ENCODE measurements at regions not wholly inside any gene's neighbourhood (a gene's known extent, or its start where the extent isn't known, plus 50 kb on each side); places are given as distances from the start of the nearest gene placed in this dataset.

DNA sequence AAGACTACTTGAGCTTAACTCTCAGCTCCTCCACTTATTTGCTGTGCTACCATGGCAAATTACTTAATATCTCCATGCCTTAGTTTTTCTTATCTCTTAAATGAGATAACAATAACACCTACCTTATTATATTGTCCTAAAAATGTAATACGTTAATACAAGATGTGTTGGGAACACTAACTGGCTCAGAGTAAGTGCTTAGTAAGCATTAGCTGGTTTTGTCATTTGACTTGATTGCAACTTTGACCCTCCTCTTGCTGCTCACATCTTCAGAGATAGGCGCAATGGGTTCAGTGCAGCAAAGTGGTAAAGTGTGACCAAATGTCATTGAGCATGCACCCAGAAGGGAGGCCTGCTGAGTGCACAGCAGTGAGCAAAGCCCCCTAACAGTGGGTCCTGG is 294.5 kb upstream of the CLNK start:
- no peak for DNase-seq

GRCh38 chr4:10977534-10977933 is 293.0 kb upstream of the CLNK start:
- DNase-seq: no peak

DNA sequence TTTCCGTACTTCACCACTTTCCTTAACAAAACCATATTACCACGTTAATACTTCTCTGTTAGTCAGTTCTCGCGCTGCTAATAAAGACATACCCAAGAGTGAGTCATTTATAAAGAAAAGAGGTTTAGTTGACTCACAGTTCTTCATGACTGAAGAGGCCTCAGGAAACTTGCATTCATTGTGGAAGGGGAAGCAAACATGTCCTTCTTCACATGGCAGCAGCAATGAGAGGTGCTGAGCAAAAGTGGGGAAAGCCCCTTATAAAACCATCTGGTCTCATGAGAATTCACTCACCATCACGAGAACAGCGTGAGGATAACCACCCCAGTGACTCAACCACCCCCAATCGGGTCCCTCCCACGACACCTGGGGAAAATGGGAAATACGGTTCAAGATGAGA is 289.8 kb upstream of the CLNK start:
- no peak for DNase-seq

DNA sequence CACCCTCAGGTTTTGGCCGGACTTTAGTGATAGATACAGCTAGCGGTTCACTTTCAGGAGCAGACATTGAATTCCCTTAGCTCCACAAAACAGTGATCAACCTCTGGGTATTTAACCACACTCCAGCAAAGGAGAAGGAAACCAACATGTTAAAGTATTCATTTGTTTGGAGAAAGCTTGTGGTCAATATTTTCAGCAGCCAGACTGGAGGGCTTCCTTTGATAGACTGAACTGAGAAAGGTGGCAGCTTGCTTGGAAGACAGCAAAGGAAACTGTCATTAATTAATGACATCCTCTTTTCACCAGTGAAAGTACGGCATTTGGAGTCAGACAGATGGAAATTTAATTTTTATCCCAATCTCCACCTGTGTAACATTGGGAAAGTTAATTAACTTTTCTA is 289.1 kb upstream of the CLNK start:
- DNase-seq: no peak

DNA sequence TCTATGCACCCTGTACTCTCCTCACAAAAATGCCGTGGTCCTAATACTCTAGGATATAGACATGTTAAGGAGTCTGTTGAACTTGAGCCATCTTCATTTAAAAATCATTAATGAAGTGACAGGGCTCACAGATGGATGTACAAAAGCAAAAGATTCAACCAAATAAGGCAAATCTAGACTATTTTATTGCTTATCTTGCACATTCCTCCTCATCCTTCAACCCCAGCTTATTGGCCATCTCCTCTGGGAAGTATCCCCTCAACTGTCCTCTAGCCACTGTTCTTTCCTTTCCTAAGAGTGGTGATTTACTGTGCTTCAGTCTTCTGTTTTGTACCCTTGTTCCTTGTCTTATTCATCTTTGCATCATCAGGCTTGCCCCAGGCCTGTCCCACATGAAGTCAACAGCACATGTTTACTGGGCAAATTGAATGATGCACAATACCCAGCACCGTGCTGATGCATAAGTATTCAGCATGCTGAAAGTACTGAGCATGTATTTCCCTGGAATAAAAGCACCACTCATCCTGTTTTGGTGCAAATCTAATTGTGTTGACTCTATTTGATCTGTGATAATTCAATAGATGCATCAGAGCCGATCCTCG is 287.3 kb upstream of the CLNK start:
- no peak for DNase-seq

DNA sequence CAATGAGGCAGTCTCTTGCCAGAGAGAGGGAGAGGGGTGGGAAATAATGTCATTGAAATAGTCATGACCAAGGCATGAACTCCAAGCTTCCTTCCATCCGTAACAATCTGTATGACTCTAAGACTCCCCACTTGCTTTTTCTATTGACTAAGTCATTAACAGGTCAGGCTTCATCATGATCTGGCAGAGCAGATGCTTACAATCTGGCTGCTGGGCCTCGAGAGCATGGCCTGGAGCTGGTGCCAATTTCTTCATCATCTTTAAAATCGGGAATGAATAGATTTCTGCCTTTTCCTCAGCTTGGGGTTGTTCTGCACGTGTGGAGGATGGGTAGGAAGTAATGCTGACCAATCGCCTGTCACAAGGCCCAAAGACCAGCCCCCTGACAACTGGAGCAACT is 280.6 kb upstream of the CLNK start:
- DNase-seq: no peak

DNA sequence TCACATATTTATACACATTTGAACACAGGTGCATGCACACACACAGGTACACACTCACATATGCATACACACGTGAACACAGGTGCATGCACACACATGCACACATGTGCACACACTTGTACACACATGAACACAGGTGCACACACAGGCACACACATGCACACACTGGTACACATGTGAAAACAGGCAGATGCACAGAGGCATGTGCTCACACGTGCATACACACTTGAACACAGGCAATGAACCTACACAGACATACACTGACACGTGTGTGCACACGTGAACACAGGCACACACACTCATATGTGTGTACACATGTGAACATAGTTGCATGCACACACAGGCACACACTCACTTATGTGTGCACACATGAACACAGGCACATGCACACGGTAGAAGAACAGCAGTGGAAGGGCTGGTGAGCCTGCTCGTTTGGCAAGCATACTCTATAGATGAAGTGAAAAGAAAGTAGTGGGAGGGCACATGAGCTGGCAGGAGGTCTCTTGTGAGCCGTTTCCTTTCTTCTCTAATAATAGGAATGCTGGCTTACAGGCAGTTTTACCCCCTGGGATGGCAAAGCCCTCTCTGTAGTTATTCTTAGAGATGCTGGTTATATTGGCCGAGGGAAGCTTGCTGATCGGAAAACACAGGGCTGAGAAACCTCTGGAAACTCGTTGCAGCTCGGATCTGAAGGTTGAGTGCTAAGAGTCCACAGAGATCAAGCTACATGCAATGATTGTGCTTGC is 279.6 kb upstream of the CLNK start:
- DNase-seq: no peak

- DNase-seq: no peak
These were observed 278.7 kb upstream of the CLNK start for GRCh38 chr4:10963241-10963640.

- DNase-seq: no peak
These were observed 277.7 kb upstream of the CLNK start for GRCh38 chr4:10962246-10962645.

GRCh38 chr4:10960389-10960788 is 275.8 kb upstream of the CLNK start:
- no peak for DNase-seq

- no peak for DNase-seq
These were observed 275.0 kb upstream of the CLNK start for GRCh38 chr4:10959586-10959985.

DNA sequence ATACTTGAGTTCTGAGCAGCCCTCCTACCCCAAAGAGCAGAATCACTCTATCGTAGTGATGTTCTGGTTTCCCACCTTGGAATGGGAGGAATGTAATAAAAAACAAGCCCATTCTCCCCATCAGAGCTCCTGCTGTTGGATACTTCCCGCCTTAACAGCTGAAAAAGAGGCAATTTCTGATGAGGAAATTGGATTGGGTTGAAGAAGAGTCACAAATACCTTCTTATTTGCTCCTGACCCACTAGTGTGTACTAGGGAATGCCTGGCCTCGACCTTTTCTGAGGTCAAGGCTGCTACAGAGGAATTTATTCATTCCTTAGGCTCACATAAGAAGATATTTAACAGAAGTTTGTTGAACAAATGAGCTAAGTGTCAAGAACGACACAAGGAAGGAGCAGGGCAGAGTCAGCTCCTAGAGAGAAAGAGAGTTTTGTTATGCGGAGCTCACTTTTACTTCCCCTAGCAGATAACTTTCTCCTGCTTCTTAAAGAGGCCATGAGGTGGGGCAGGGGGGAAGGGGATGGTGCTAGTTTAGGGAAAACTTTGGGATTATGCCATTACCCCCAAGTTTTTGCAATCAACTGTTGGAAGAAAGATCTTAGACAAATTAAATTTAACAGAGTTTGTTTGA is 273.8 kb upstream of the CLNK start:
- DNase-seq: no peak

- DNase-seq: no peak
These were observed 266.7 kb upstream of the CLNK start for GRCh38 chr4:10951306-10951705.

DNA sequence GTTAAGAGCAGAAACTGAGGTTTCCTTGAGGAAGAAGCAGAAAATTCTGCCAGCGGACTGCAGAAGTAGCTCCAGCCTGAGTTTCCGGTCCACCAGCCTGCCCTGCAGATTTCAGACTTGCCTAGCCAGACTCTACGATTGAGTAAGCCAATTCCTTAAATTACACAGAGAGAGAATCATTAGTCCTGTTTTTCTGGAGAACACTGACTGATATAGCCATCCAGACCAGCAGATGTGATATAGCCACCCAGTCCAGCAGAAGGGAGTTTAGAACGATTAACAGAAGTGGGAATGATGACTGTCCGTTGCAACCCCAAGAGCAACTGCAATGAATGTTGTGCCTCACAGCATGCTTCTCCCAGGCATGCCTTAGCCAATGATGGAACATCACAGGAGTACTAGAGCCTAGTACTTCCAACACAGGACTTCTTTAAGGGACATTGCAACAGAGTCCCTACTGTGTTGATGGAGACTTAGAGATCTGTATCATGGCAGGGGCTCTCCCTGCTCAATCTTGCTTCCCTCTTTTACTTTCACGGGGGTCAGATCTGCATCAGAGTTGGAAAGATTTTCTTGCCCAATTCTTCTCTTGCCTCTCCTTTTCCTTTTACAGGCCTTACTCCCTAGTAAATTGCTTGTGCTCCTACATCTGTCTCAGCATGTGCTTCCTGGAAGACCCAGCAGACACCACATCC is 264.6 kb upstream of the CLNK start:
- no peak for DNase-seq

GRCh38 chr4:10947898-10948297 is 263.3 kb upstream of the CLNK start:
- no peak for DNase-seq

- DNase-seq: no peak
These were observed 259.8 kb upstream of the CLNK start for GRCh38 chr4:10944321-10944720.

DNA sequence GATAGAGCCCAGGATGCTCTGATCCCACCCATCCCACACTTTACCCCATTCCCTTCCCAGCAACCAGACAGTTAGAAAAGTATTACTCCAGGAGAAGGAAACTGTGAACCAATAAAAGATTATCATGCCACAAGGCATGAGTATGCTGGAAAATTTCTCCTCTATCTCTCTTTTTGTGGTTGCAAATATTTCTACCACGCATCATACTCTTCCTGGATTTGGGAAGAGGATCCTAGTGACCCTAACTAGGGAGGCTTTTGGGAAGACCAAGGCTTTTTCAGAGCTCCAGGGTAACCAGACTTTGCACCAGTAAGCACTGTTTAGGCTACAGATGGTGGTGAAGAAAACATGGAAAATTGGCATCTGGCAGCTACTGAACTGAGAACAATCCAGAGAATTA is 257.6 kb upstream of the CLNK start:
- no peak for DNase-seq

GRCh38 chr4:10929818-10930217 is 245.2 kb upstream of the CLNK start:
- no peak for DNase-seq

- no peak for DNase-seq
These were observed 241.4 kb upstream of the CLNK start for GRCh38 chr4:10925996-10926395.

GRCh38 chr4:10924274-10924673 is 239.7 kb upstream of the CLNK start:
- no peak for DNase-seq

DNA sequence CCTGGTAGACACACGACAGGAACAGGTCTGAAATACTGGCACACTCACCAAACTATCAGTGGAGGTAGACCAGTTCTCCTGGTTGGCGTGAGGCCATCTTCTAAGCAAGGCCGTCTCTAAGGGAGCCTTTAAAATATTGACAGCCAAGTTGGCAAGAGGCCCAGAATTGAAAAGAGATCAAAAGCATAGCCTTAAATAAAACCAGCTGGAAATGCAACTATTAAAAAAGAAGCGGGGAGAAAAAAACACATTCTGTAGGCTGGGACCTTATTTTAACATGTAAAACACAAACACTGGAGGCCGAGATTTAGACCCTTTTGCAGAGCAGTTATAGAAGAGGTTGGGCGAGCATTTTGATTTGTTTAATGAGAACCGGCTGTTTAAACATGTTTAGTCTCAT is 233.0 kb upstream of the CLNK start:
- DNase-seq: no peak

GRCh38 chr4:10898072-10898471 is 213.5 kb upstream of the CLNK start:
- no peak for DNase-seq

GRCh38 chr4:10897076-10897475 is 212.5 kb upstream of the CLNK start:
- no peak for DNase-seq

GRCh38 chr4:10893395-10893794 is 208.8 kb upstream of the CLNK start:
- DNase-seq: no peak

All from T-helper 1 cell (primary cell).